ENCODE measurements at regions not wholly inside any gene's neighbourhood (a gene's known extent, or its start where the extent isn't known, plus 50 kb on each side); places are given as distances from the start of the nearest gene placed in this dataset.

- DNase-seq (ENCODE audit: extremely low read depth, low read depth): no peak
- TF ChIP-seq CTCF (IDR thresholded peaks at IDR 0.05; ENCODE audit: low read depth, low read length): no peak
Measured at GRCh38 chr5:103428923-103429322, 133.7 kb downstream of the NUDT12 start.

GRCh38 chr5:103428411-103428871, 134.1 kb downstream of the NUDT12 start:
- DNase-seq (ENCODE audit: extremely low read depth, low read depth): no peak

GRCh38 chr5:103427326-103427725, 135.3 kb downstream of the NUDT12 start:
- no peak for TF ChIP-seq CTCF (IDR thresholded peaks at IDR 0.05; ENCODE audit: low read depth, low read length)

More at GRCh38 chr5:103428411-103428871, 134.1 kb downstream of the NUDT12 start:
- no peak for TF ChIP-seq CTCF (IDR thresholded peaks at IDR 0.05; ENCODE audit: low read depth, low read length)

GRCh38 chr5:103425686-103426454, 136.7 kb downstream of the NUDT12 start:
- TF ChIP-seq CTCF (IDR thresholded peaks at IDR 0.05; ENCODE audit: low read depth, low read length): no peak
- DNase-seq (ENCODE audit: extremely low read depth, low read depth): no peak

More at GRCh38 chr5:103427326-103427725, 135.3 kb downstream of the NUDT12 start:
- DNase-seq (ENCODE audit: extremely low read depth, low read depth): no peak

- no peak for TF ChIP-seq CTCF (IDR thresholded peaks at IDR 0.05; ENCODE audit: low read depth, low read length)
- no peak for DNase-seq (ENCODE audit: extremely low read depth, low read depth)
Measured at GRCh38 chr5:103424453-103425205, 138.0 kb downstream of the NUDT12 start.

- peak; percentile 57 for DNase-seq (ENCODE audit: extremely low read depth, low read depth)
- TF ChIP-seq CTCF (IDR thresholded peaks at IDR 0.05; ENCODE audit: low read depth, low read length): no peak
Measured at GRCh38 chr5:103424026-103424425, 138.6 kb downstream of the NUDT12 start.

- DNase-seq (ENCODE audit: extremely low read depth, low read depth): no peak
- no peak for TF ChIP-seq CTCF (IDR thresholded peaks at IDR 0.05; ENCODE audit: low read depth, low read length)
Measured at GRCh38 chr5:103422756-103423155, 139.8 kb downstream of the NUDT12 start.
